ENCODE measurements at regions not wholly inside any gene's neighbourhood (a gene's known extent, or its start where the extent isn't known, plus 50 kb on each side); places are given as distances from the start of the nearest gene placed in this dataset.

DNA sequence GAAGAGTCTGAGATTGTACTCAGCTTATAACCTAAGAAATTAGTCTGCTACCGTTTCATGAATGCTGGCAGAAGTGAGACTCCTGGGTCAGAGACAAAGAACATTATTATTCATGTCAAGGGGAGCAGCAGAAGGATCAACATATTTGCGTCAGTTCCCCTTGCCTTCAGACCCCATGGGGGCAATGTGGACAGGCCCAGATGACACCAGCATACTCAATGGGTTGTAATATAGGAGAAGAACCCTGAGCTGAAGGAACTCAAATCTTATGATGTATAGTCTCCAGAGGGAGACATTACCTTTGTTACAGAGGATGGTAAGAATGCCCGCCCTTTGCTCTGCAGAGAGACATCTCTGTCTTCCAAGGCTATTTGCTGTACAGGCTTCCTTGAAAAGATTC lies 384.4 kb downstream of the EPM2A start:
- TF ChIP-seq EZH2 (IDR thresholded peaks at IDR 0.05; ENCODE audit: borderline replicate concordance, low read depth, low read length, poor library complexity, severe bottlenecking) = no peak
- TF ChIP-seq, protein P1, sequence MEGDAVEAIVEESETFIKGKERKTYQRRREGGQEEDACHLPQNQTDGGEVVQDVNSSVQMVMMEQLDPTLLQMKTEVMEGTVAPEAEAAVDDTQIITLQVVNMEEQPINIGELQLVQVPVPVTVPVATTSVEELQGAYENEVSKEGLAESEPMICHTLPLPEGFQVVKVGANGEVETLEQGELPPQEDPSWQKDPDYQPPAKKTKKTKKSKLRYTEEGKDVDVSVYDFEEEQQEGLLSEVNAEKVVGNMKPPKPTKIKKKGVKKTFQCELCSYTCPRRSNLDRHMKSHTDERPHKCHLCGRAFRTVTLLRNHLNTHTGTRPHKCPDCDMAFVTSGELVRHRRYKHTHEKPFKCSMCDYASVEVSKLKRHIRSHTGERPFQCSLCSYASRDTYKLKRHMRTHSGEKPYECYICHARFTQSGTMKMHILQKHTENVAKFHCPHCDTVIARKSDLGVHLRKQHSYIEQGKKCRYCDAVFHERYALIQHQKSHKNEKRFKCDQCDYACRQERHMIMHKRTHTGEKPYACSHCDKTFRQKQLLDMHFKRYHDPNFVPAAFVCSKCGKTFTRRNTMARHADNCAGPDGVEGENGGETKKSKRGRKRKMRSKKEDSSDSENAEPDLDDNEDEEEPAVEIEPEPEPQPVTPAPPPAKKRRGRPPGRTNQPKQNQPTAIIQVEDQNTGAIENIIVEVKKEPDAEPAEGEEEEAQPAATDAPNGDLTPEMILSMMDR (conservative IDR thresholded peaks at IDR 0.05; ENCODE audit: low read depth, low read length) = no peak
